ENCODE measurements at regions not wholly inside any gene's neighbourhood (a gene's known extent, or its start where the extent isn't known, plus 50 kb on each side); places are given as distances from the start of the nearest gene placed in this dataset.

DNA sequence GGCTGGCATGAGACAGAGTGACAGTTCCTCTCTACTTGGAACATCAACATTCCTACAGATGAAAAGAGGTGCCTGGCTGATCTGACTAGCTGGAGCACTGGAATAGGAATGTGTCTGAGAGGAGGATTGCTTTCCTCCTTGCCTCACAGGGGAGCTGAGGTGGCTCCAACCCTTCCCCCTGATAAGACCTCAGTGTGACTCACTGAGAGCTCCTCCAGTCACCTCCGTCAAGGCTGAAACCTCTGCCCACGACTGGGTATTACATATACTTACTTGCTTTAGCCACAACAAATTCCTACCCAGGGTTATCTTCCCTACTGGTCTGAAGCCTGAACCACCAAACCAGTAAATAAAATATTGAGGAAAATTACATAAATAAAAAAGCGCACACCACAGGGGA lies 342.7 kb upstream of the REG3G start:
- TF ChIP-seq TCF4 (CRISPR knock-in tag; IDR thresholded peaks at IDR 0.05; ENCODE audit: borderline replicate concordance), result no peak
- no peak for TF ChIP-seq ZFP30 (CRISPR knock-in tag; IDR thresholded peaks at IDR 0.05)
- TF ChIP-seq GLIS3 (CRISPR knock-in tag; IDR thresholded peaks at IDR 0.05), result no peak
- no peak for TF ChIP-seq PATZ1 (CRISPR knock-in tag; IDR thresholded peaks at IDR 0.05; ENCODE audit: borderline replicate concordance)
- no peak for TF ChIP-seq ZFP3 (CRISPR knock-in tag; IDR thresholded peaks at IDR 0.05)
- TF ChIP-seq SNAI2 (CRISPR knock-in tag; IDR thresholded peaks at IDR 0.05), result no peak
- TF ChIP-seq PPARA (CRISPR knock-in tag; IDR thresholded peaks at IDR 0.05; ENCODE audit: borderline replicate concordance), result no peak
- no peak for TF ChIP-seq POU6F1 (CRISPR knock-in tag; IDR thresholded peaks at IDR 0.05; ENCODE audit: borderline replicate concordance, low read depth)
- TF ChIP-seq BACH2 (CRISPR knock-in tag; IDR thresholded peaks at IDR 0.05; ENCODE audit: borderline replicate concordance), result no peak
- no peak for TF ChIP-seq RARB (CRISPR knock-in tag; IDR thresholded peaks at IDR 0.05)
- TF ChIP-seq, protein P1, sequence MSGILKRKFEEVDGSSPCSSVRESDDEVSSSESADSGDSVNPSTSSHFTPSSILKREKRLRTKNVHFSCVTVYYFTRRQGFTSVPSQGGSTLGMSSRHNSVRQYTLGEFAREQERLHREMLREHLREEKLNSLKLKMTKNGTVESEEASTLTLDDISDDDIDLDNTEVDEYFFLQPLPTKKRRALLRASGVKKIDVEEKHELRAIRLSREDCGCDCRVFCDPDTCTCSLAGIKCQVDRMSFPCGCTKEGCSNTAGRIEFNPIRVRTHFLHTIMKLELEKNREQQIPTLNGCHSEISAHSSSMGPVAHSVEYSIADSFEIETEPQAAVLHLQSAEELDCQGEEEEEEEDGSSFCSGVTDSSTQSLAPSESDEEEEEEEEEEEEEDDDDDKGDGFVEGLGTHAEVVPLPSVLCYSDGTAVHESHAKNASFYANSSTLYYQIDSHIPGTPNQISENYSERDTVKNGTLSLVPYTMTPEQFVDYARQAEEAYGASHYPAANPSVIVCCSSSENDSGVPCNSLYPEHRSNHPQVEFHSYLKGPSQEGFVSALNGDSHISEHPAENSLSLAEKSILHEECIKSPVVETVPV (CRISPR knock-in tag; IDR thresholded peaks at IDR 0.05), result no peak
- TF ChIP-seq ISL1 (CRISPR knock-in tag; IDR thresholded peaks at IDR 0.05), result no peak

All from SK-N-SH treated with all-trans-retinoic acid at 6 μM for 48 hours (cell line).